ENCODE measurements at regions not wholly inside any gene's neighbourhood (a gene's known extent, or its start where the extent isn't known, plus 50 kb on each side); places are given as distances from the start of the nearest gene placed in this dataset.
"Not testable (repeated sequence)": the region's sequence is repeated elsewhere in the genome, so short reads cannot be mapped to it uniquely, and the experiment has no call there.

- no peak for DNase-seq (ENCODE audit: low read depth)
- no peak overlapping the region for H3K4me3 ChIP-seq (ENCODE audit: low read depth, low read length)
- no peak for TF ChIP-seq CTCF (conservative IDR thresholded peaks at IDR 0.05; ENCODE audit: low read depth, low read length)
These were observed 160.3 kb upstream of the SERTAD2 start for GRCh38 chr2:64814007-64814406.

GRCh38 chr2:64816526-64816925, 162.8 kb upstream of the SERTAD2 start:
- not testable (repeated sequence) for DNase-seq (ENCODE audit: low read depth); H3K4me3 ChIP-seq (ENCODE audit: low read depth, low read length)

GRCh38 chr2:64817453-64817852, 163.7 kb upstream of the SERTAD2 start:
- DNase-seq (ENCODE audit: low read depth): no peak
- no peak for TF ChIP-seq CTCF (conservative IDR thresholded peaks at IDR 0.05; ENCODE audit: low read depth, low read length)
- H3K4me3 ChIP-seq (ENCODE audit: low read depth, low read length): no peak overlapping the region

GRCh38 chr2:64818664-64819060, 164.9 kb upstream of the SERTAD2 start:
- no peak overlapping the region for H3K4me3 ChIP-seq (ENCODE audit: low read depth, low read length)
- DNase-seq (ENCODE audit: low read depth): no peak
- no peak for TF ChIP-seq CTCF (conservative IDR thresholded peaks at IDR 0.05; ENCODE audit: low read depth, low read length)

- no peak for TF ChIP-seq CTCF (conservative IDR thresholded peaks at IDR 0.05; ENCODE audit: low read depth, low read length)
- DNase-seq (ENCODE audit: low read depth): no peak
These were observed 165.6 kb upstream of the SERTAD2 start for GRCh38 chr2:64819361-64819760.

GRCh38 chr2:64819774-64820688, 166.3 kb upstream of the SERTAD2 start:
- H3K4me3 ChIP-seq (ENCODE audit: low read depth, low read length): no peak overlapping the region
- DNase-seq (ENCODE audit: low read depth): no peak
- no peak for TF ChIP-seq CTCF (conservative IDR thresholded peaks at IDR 0.05; ENCODE audit: low read depth, low read length)

More at GRCh38 chr2:64819361-64819760, 165.6 kb upstream of the SERTAD2 start:
- H3K4me3 ChIP-seq (ENCODE audit: low read depth, low read length): no peak overlapping the region

- no peak for TF ChIP-seq CTCF (conservative IDR thresholded peaks at IDR 0.05; ENCODE audit: low read depth, low read length)
- no peak overlapping the region for H3K4me3 ChIP-seq (ENCODE audit: low read depth, low read length)
- no peak for DNase-seq (ENCODE audit: low read depth)
These were observed 167.2 kb upstream of the SERTAD2 start for GRCh38 chr2:64820901-64821300.

All from epithelial cell of proximal tubule (primary cell).